Epithelial cell of esophagus (primary cell): ENCODE measurements at regions not wholly inside any gene's neighbourhood (a gene's known extent, or its start where the extent isn't known, plus 50 kb on each side); places are given as distances from the start of the nearest gene placed in this dataset.

Source experiments
- DNase-seq: peaks from one replicate; pipeline ENCODE4 v3.0.0; 2010; ENCODE audit warnings: low read depth
- H3K4me3 ChIP-seq: 2 replicates; pipeline ENCODE4 v1.5.1; 2011; ENCODE audit warnings: mild to moderate bottlenecking, low read length, control low read depth
- TF ChIP-seq, protein P1 (sequence below): IDR thresholded peaks from 2 replicates; pipeline ENCODE4 v1.5.1; 2011; ENCODE audit warnings: low read depth, mild to moderate bottlenecking, low read length, control low read depth, inconsistent platforms; ENCODE audit not compliant: insufficient read depth; ENCODE audit errors: missing control alignments

DNA sequence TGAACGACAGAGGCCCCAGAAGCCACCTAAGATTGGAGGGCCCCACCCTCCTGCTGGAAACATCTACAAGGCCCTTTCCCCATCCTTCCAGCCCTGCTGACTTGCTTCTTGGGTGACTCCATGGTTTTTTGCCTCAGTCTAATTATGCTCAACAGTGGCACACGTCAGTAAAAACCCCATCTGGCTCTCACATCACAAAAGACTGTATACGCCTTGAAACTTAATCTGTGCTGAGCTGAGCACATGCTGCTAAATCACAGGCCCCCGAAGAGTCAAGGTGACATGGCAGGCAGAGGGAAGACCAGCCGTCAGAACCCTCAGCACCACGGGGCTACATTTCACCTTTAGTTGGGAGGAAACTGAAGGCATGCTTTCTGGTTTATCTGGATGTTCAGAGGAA lies 323.1 kb downstream of the CDH26 start:
- H3K4me3 ChIP-seq, result no peak overlapping the region
- TF ChIP-seq, protein P1, sequence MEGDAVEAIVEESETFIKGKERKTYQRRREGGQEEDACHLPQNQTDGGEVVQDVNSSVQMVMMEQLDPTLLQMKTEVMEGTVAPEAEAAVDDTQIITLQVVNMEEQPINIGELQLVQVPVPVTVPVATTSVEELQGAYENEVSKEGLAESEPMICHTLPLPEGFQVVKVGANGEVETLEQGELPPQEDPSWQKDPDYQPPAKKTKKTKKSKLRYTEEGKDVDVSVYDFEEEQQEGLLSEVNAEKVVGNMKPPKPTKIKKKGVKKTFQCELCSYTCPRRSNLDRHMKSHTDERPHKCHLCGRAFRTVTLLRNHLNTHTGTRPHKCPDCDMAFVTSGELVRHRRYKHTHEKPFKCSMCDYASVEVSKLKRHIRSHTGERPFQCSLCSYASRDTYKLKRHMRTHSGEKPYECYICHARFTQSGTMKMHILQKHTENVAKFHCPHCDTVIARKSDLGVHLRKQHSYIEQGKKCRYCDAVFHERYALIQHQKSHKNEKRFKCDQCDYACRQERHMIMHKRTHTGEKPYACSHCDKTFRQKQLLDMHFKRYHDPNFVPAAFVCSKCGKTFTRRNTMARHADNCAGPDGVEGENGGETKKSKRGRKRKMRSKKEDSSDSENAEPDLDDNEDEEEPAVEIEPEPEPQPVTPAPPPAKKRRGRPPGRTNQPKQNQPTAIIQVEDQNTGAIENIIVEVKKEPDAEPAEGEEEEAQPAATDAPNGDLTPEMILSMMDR, result no peak

DNA sequence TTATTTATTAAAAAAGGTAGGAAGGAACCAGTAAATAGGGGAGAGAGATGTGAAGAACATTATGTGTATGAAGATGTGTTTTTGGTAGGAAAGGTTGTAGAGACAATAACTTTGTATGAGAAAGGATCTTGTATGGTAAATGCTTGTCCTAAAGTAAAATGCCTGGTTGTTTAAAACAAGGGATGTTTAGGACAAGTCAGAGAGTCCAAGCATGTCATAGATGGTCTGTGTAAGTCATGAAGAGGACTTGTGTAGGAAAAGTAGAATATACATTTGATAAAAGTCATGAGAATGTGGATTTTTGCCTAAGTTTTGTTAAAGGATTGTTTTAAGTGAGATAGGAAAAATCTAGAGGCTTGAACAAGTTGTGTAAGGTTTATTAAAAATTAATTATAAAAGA lies 325.1 kb downstream of the CDH26 start:
- no peak for DNase-seq
- H3K4me3 ChIP-seq, result no peak overlapping the region
- TF ChIP-seq, protein P1, result no peak

More for the DNA sequence above, 323.1 kb downstream of the CDH26 start:
- DNase-seq, result no peak

DNA sequence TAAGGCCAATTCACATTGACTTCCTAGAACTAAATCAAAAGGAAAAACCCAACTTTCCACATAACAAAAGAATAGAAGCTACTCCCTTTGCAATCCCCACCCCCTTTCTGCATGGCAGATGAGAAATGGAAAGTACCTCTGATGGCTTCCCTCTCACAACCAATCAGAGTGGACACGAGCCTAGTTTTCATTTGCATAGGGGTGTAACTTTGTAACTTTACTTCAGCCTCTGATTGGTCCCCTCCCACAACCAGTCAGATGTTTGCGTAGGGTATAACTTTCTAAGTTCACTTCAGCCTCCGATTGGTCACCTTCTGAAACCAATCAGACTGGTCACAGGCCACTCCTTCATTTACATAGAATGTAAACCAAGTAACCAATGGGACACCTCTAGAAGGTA lies 328.5 kb downstream of the CDH26 start:
- DNase-seq, result no peak
- TF ChIP-seq, protein P1, result no peak
- no peak overlapping the region for H3K4me3 ChIP-seq

DNA sequence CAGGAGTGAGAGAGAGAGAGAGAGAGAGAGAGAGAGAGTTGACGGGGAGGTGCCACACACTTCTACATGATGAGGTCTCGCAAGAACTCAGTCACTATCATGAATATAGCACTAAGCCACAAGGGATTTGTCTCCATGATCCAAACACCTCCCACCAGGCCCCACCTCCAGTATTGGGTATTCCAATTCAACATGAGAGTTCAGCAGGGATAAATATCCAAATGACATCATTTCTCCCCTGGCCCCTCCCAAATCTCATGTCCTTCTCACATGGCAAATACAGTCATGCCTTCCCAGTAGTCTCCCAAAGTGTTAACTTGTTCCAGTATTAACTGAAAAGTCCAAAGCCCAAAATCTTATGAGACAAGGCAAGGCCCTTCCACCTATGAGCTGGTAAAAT lies 330.7 kb downstream of the CDH26 start:
- DNase-seq, result no peak
- TF ChIP-seq, protein P1, result no peak
- no peak overlapping the region for H3K4me3 ChIP-seq

DNA sequence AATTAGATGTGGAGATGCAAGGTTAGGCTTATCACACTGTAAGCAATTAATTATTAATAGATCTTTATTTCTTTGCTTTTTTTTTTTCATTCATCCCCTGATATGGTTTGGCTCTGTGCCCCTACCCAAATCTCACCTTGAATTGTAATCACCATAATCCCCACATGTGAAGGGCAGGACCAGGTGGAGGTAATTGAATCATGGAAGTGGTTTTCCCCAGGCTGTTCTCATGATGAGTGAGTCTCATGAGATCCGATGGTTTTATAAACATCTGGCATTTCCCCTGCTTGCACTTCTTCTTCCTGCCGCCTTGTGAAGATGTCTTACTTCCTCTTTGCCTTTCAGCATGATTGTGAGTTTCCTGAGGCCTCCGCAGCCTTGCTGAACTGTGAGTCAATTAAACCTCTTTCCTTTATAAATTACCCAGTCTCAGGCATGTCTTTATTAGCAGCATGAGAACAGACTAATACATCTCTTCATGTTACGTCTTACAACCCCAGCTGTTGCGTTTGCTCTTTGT lies 333.8 kb downstream of the CDH26 start:
- no peak for DNase-seq
- H3K4me3 ChIP-seq, result no peak overlapping the region
- TF ChIP-seq, protein P1, result no peak

DNA sequence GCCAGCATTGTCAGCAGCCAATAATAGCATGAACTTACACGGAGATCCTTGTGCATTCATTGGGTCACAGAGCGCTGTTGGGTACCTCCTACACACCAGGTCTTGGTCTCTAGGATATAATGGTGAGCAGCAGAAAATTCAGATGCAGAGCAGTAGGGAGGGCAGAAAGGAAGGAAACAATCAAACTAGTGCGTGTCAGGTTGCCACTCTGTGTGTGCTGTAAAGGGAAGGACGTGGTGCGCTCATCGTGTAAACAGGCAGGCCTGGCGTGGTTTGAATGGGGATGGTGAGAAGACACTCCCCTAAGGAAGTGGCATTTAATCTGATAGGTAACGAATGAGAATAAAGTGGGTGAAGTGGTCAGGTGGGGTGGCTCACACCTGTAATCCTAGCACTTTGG lies 336.4 kb downstream of the CDH26 start:
- TF ChIP-seq, protein P1, result no peak
- no peak overlapping the region for H3K4me3 ChIP-seq
- DNase-seq, result no peak

DNA sequence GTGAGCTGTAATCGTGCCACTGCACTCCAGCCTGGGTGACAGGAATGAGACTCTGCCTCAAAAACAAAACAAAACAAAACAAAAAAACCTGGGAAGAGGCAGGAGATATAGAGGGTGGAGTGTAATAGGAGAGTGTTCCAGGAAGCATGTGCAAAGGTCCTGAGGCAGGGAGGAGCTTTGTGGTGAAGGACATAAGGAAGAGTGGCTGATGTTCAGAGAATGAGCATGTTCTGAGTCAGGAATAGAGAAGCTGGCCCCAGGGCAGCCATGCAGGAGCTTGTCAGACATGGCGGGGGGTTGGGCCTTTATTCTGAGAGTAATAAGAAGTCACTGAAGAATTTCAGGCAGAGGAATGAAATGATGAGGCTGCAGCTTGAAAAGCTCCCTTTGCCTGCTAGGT lies 337.0 kb downstream of the CDH26 start:
- peak; percentile 72 for DNase-seq
- no peak overlapping the region for H3K4me3 ChIP-seq
- TF ChIP-seq, protein P1, result no peak
